Activated CD8-positive, alpha-beta T cell treated with anti-CD3 and anti-CD28 coated beads for 36 hours (primary cell): ENCODE measurements at regions not wholly inside any gene's neighbourhood (a gene's known extent, or its start where the extent isn't known, plus 50 kb on each side); places are given as distances from the start of the nearest gene placed in this dataset.

Source experiments
- ATAC-seq: fragments of 200-7000 bp; cut with Tn5 transposase; one replicate; pipeline ENCODE4 v1.10.0; 2021; ENCODE audit warnings: mild to moderate bottlenecking, moderate library complexity
- CTCF ChIA-PET: fragments of 350-600 bp; sonication (Branson Sonifier 250); formaldehyde crosslinking; loops from one replicate; lab custom pipeline; 2021; ENCODE audit warnings: antibody characterized with exemption; lab: Charles Lee
- POLR2A ChIA-PET: fragments of 350-600 bp; sonication (Branson Sonifier 250); formaldehyde crosslinking; loops from one replicate; lab custom pipeline; 2021; ENCODE audit warnings: antibody characterized with exemption; lab: Charles Lee
- DNase-seq: peaks from one replicate; pipeline ENCODE4 v3.0.0-alpha.2; 2020
- H3K27ac Mint-ChIP-seq: one replicate; pipeline ENCODE4 v1.8.0; 2021; ENCODE audit warnings: mild to moderate bottlenecking, mixed read lengths
- H3K27me3 Mint-ChIP-seq: one replicate; pipeline ENCODE4 v1.8.0; 2021; ENCODE audit warnings: mixed read lengths
- H3K36me3 Mint-ChIP-seq: one replicate; pipeline ENCODE4 v1.8.0; 2021; ENCODE audit warnings: low read depth, mixed read lengths
- H3K4me1 Mint-ChIP-seq: one replicate; pipeline ENCODE4 v1.8.0; 2021; ENCODE audit warnings: low read depth, mixed read lengths
- H3K4me3 Mint-ChIP-seq: one replicate; pipeline ENCODE4 v1.8.0; 2021; ENCODE audit warnings: mild to moderate bottlenecking, moderate library complexity, mixed read lengths
- H3K9me3 Mint-ChIP-seq: one replicate; pipeline ENCODE4 v1.8.0; 2021; ENCODE audit warnings: mixed read lengths
- CTCF ChIP-seq: fragments of 200-600 bp; IDR thresholded peaks from one replicate; pipeline ENCODE4 v1.8.0; 2022; ENCODE audit warnings: antibody characterized with exemption, mild to moderate bottlenecking
- intact Hi-C: fragments of 100-400 bp; cut with micrococcal nuclease; formaldehyde crosslinking; loops from one replicate; pipeline ENCODE4 v1.10.0; 2022

- H3K4me1 Mint-ChIP-seq = no peaks in the 10 kb centered on the region
- ATAC-seq = no peak
- no peak for TF ChIP-seq CTCF
- H3K27me3 Mint-ChIP-seq = peaks cover 1% of the 10 kb centered on the region
- H3K27ac Mint-ChIP-seq = no peak overlapping the region
- intact Hi-C loops = no loop called here
- CTCF ChIA-PET = no interaction called here
- POLR2A ChIA-PET = no interaction called here
- no peak for DNase-seq
- H3K36me3 Mint-ChIP-seq = no peaks in the 10 kb centered on the region
- no peak overlapping the region for H3K4me3 Mint-ChIP-seq
- no peaks in the 10 kb centered on the region for H3K9me3 Mint-ChIP-seq
Measured at GRCh38 chr19:29890392-29890791, 51.6 kb upstream of the URI1 start.
